Neural progenitor cell (in vitro differentiated cells): ENCODE measurements at regions not wholly inside any gene's neighbourhood (a gene's known extent, or its start where the extent isn't known, plus 50 kb on each side); places are given as distances from the start of the nearest gene placed in this dataset.

Source experiments
- CTCF ChIP-seq: fragments of 200-600 bp; sonication (generic); IDR thresholded peaks from 2 replicates; pipeline ENCODE4 v1.5.1; 2017; ENCODE audit warnings: antibody characterized with exemption, mild to moderate bottlenecking
- EZH2 ChIP-seq: fragments of 200-600 bp; sonication (generic); IDR thresholded peaks from 2 replicates; pipeline ENCODE4 v1.6.1; 2017; ENCODE audit warnings: antibody characterized with exemption, mild to moderate bottlenecking, moderate library complexity
- EZH2phosphoT487 ChIP-seq: fragments of 200-600 bp; sonication (generic); IDR thresholded peaks from 2 replicates; pipeline ENCODE4 v1.6.1; 2017; ENCODE audit warnings: antibody characterized with exemption

- no peak for TF ChIP-seq CTCF
- TF ChIP-seq EZH2 = no peak
- no peak for TF ChIP-seq EZH2phosphoT487
Measured at GRCh38 chr3:15979900-15980299, 182.1 kb upstream of the ANKRD28 start.
